Esophagus muscularis mucosa (tissue), 4 donors: ENCODE measurements at regions not wholly inside any gene's neighbourhood (a gene's known extent, or its start where the extent isn't known, plus 50 kb on each side); places are given as distances from the start of the nearest gene placed in this dataset.

ENCODE experiments used
- DNase-seq: peaks from one replicate; pipeline ENCODE4 v3.0.0-alpha.2; 2017; ENCODE audit errors: extremely low spot score
- H3K27ac ChIP-seq, 4 donors: fragments of 200-600 bp; sonication (generic); replicated peaks in 1 of 4; 1 replicate in 3 of 4; 2 replicates in 1 of 4; pipeline ENCODE4 v1.5.1; 2016 to 2019; ENCODE audit warnings: mild to moderate bottlenecking in 1 of 4
- H3K27me3 ChIP-seq, 4 donors: fragments of 200-600 bp; sonication (generic); one replicate each; pipeline versions ENCODE4 v1.5.1 to v1.6.0; 2016 to 2019
- H3K36me3 ChIP-seq, 4 donors: fragments of 200-600 bp; sonication (generic); one replicate each; pipeline ENCODE4 v1.5.1; 2016 to 2019
- H3K4me1 ChIP-seq, 4 donors: fragments of 200-600 bp; sonication (generic); one replicate each; pipeline ENCODE4 v1.5.1; 2016 to 2019
- H3K4me3 ChIP-seq, 4 donors: fragments of 200-600 bp; sonication (generic); 1 replicate in 2 of 4; 2 replicates in 2 of 4; pipeline ENCODE4 v1.5.1; 2016 to 2019; ENCODE audit warnings: mild to moderate bottlenecking in 4 of 4, moderate library complexity in 1 of 4
- H3K9me3 ChIP-seq, 4 donors: fragments of 200-600 bp; sonication (generic); 1 replicate in 3 of 4; 2 replicates in 1 of 4; pipeline ENCODE4 v1.5.1; 2016 to 2019
- EP300 ChIP-seq: sonication (generic); formaldehyde crosslinking; IDR thresholded peaks from one replicate; pipeline ENCODE4 v1.6.1; 2017; ENCODE audit warnings: antibody characterized with exemption
- POLR2A ChIP-seq: fragments of 450-650 bp; IDR thresholded peaks from one replicate; pipeline ENCODE4 v1.6.1; 2017; ENCODE audit warnings: antibody characterized with exemption, moderate library complexity, mild to moderate bottlenecking, low read depth
- POLR2AphosphoS5 ChIP-seq, 2 donors: sonication (generic); formaldehyde crosslinking; IDR thresholded peaks; one replicate each; pipeline ENCODE4 v1.6.1; 2017; ENCODE audit warnings: antibody characterized with exemption in 2 of 2
- WGBS: methylation state at CpG from one replicate; pipeline ENCODE4 v1.1.5; 2018; 5-methylcytosine and 5-hydroxymethylcytosine counted together
- intact Hi-C: fragments of 100-400 bp; cut with DNase I; formaldehyde crosslinking; loops from one replicate; pipeline ENCODE4 v1.15.1; 2023
- TF ChIP-seq, protein P1 (sequence below), 3 experiments: fragments of 200-600 bp in 2 of 3; fragments of 450-650 bp in 1 of 3; sonication (generic) in 2 of 3; IDR thresholded peaks; one replicate each; pipeline ENCODE4 v1.5.1; 2017 to 2019; ENCODE audit warnings: antibody characterized with exemption in 3 of 3, mild to moderate bottlenecking in 2 of 3, moderate library complexity in 1 of 3

DNA sequence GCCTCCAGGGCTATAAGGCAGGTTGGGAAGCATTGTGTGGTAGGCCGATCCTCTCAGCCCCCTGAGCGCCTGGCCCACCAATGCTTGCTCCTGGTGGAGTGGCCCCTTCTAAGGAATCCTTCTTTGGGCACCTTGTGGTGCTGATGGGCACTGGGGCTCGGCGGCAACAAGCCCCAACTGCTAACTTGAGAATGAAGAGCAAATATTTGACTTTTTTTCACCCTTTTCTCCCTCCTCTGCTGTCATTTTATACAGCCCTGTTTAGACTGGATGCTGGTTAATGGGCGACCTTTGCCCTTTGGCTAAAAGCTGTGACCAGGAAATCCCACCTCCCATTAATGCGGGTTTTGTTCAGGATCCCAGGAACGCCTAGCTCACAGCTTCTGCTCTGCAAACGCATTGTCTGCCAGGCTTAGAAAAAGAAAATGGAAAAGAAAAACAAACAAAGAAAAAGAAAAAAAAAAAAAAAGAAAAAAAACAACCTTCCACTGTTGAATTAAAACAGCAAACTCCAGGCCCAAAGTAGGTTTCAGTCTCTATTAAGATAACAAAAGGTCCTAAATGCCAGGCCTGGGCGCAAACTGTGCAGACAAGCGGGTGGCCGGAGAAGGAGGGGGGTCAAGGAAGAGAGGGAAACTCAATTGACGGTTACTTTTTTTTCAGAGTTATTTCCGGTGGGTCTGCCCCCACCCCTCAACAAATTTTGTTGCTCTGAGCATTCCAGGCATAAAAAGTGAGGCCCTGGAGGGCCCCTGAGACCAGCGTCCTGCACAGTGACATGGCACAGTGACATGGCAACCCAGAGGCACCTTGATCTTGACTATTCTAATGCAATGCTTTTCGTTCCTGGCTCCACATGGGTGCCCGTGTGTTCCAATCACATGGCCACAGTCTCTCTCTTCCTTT is 301.4 kb downstream of the MAF start:
- intact Hi-C loops: no loop called here
- Histone ChIP-seq H3K4me1 (no peaks in the 10 kb centered on the region), H3K36me3 (no peaks in the 10 kb centered on the region), H3K27me3 (peaks cover 0 to 15% (median 0%) of the 10 kb centered on the region in 4 donors), H3K4me3 (no peak overlapping the region), H3K9me3 (no peaks in the 10 kb centered on the region), H3K27ac (no peak overlapping the region)
- no peak for DNase-seq
- TF ChIP-seq POLR2A: no peak
- TF ChIP-seq, protein P1, sequence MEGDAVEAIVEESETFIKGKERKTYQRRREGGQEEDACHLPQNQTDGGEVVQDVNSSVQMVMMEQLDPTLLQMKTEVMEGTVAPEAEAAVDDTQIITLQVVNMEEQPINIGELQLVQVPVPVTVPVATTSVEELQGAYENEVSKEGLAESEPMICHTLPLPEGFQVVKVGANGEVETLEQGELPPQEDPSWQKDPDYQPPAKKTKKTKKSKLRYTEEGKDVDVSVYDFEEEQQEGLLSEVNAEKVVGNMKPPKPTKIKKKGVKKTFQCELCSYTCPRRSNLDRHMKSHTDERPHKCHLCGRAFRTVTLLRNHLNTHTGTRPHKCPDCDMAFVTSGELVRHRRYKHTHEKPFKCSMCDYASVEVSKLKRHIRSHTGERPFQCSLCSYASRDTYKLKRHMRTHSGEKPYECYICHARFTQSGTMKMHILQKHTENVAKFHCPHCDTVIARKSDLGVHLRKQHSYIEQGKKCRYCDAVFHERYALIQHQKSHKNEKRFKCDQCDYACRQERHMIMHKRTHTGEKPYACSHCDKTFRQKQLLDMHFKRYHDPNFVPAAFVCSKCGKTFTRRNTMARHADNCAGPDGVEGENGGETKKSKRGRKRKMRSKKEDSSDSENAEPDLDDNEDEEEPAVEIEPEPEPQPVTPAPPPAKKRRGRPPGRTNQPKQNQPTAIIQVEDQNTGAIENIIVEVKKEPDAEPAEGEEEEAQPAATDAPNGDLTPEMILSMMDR (IDR thresholded peaks at IDR 0.05): no peak
- no peak for TF ChIP-seq POLR2AphosphoS5 (IDR thresholded peaks at IDR 0.05)
- TF ChIP-seq EP300: no peak
- 92% methylated on average over 16 of the region's 16 CpGs for WGBS

DNA sequence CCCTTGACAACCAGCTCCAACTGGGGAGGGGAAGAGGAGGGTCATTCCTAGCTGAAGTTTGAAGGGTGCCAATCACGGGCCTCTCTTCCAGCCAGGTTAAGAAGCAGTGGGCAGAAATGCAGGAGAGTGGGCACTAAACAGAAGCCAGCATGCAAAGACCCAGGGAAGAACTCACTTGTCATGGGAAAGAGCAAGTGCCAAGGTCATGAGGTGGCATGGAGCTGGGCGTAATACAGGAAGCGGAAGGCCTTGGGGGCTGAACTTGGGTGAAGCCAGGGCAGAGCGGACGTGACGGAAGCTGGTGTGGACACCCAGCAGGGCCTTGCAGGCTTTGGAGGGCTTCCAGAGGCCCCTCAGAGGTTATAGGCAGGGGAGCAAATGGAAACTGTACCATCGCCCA is 302.1 kb downstream of the MAF start:
- no peak overlapping the region for H3K4me3 ChIP-seq

DNA sequence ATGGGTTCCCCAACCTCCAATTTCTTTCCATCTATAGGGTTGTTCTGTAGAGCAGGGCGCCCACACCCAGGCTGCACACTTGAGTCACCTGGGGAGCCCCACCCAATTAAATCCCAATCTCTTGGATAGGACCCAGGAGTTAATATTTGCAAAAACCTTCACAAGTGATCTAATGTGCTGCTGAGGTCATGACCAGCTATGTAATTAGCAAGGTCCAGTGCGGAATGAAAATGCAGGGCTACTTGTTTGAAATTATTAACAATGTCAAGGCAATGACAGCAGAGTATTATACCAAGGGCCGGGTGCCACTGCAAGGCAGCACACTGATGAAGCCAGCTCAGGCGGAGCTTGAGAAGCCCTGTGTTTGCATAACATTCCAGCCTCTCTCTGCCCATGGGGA is 302.7 kb downstream of the MAF start:
- no peaks in the 10 kb centered on the region for H3K4me1 ChIP-seq
- H3K27ac ChIP-seq: no peak overlapping the region
- no peaks in the 10 kb centered on the region for H3K9me3 ChIP-seq
- no peak for DNase-seq
- TF ChIP-seq, protein P1 (IDR thresholded peaks at IDR 0.05): no peak
- TF ChIP-seq EP300: no peak
- TF ChIP-seq POLR2AphosphoS5 (IDR thresholded peaks at IDR 0.05): no peak
- no peak for TF ChIP-seq POLR2A
- H3K27me3 ChIP-seq: peaks cover 0 to 15% (median 0%) of the 10 kb centered on the region in 4 donors
- intact Hi-C loops: no loop called here
- WGBS: 92% methylated on average over 4 of the region's 4 CpGs
- H3K36me3 ChIP-seq: no peaks in the 10 kb centered on the region
- no peak overlapping the region for H3K4me3 ChIP-seq

More for the DNA sequence above, 302.1 kb downstream of the MAF start:
- Histone ChIP-seq H3K9me3 (no peaks in the 10 kb centered on the region), H3K27me3 (peaks cover 0 to 15% (median 0%) of the 10 kb centered on the region in 4 donors), H3K36me3 (no peaks in the 10 kb centered on the region), H3K4me1 (no peaks in the 10 kb centered on the region), H3K27ac (no peak overlapping the region)
- intact Hi-C loops: no loop called here
- 80% methylated on average over 6 of the region's 7 CpGs for WGBS
- DNase-seq: no peak
- TF ChIP-seq POLR2AphosphoS5 (IDR thresholded peaks at IDR 0.05): no peak
- no peak for TF ChIP-seq POLR2A
- TF ChIP-seq, protein P1 (IDR thresholded peaks at IDR 0.05): no peak
- no peak for TF ChIP-seq EP300

DNA sequence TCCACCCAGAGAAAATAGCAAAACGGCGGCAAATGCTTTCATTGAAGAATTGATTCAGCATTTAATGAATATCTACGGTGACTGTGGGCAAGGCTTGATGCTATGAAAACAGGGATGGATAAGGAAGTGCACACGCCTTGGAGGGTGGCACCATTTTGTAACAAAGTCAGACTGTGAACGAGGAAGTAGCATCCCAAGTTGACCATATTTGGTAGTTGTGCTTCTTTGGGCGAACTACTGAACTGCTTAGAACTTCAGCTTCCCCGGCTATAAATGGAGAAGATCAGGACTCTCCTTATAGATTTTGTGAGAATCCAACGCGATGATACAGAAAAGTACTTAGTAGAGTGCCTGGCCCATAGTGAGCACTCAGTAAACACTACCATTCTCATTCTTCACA is 303.2 kb downstream of the MAF start:
- Histone ChIP-seq H3K36me3 (no peaks in the 10 kb centered on the region), H3K27me3 (peaks cover 0 to 10% (median 0%) of the 10 kb centered on the region in 4 donors), H3K4me3 (no peak overlapping the region), H3K9me3 (no peaks in the 10 kb centered on the region), H3K27ac (no peak overlapping the region), H3K4me1 (no peaks in the 10 kb centered on the region)
- intact Hi-C loops: no loop called here
- DNase-seq: no peak
- 91% methylated on average over 9 of the region's 9 CpGs for WGBS
- TF ChIP-seq EP300 (no peak), POLR2AphosphoS5 (IDR thresholded peaks at IDR 0.05) (no peak), POLR2A (no peak)
- TF ChIP-seq, protein P1 (IDR thresholded peaks at IDR 0.05): no peak
